ENCODE measurements at regions not wholly inside any gene's neighbourhood (a gene's known extent, or its start where the extent isn't known, plus 50 kb on each side); places are given as distances from the start of the nearest gene placed in this dataset.

- DNase-seq (ENCODE audit: low read depth in 1 of 2, low spot score in 2 of 2) (no peak), FAIRE-seq (no peak)
- CTCF ChIA-PET (ENCODE audit: partially characterized antibody): interaction anchor here (0.8 to 2.9 kb wide), 8 partner anchors 12 to 157 kb away, joined by 3 to 21 read pairs (median 4); no protein-coding TSS in a partner anchor
- Histone ChIP-seq H2BK15ac (ENCODE audit: low read length) (no peak overlapping the region), H3K23ac (ENCODE audit: insufficient read length) (no peak overlapping the region), H4K20me1 (replicated peaks in 1 of 2; ENCODE audit: control insufficient read depth in 1 of 2, insufficient read depth in 2 of 2, low read length in 2 of 2) (no peaks in the 10 kb centered on the region), H2BK12ac (ENCODE audit: low read depth, low read length) (no peak overlapping the region), H3K4me3 (ENCODE audit: extremely low read depth in 1 of 4, insufficient read depth in 2 of 4, low read depth in 3 of 4, low read length in 4 of 4) (no peak overlapping the region), H3K36me3 (ENCODE audit: control insufficient read depth in 2 of 4, insufficient read depth in 4 of 4, low read length in 3 of 4) (no peaks in the 10 kb centered on the region), H3K27me3 (replicated peaks in 1 of 4; ENCODE audit: control insufficient read depth in 3 of 4, extremely low read depth in 1 of 4, insufficient read depth in 3 of 4, low read length in 3 of 4) (no peaks in the 10 kb centered on the region; a peak in 2 of 7 replicates), H3K9ac (replicated peaks in 1 of 4; ENCODE audit: extremely low read depth in 1 of 4, low read depth in 3 of 4, low read length in 3 of 4) (no peak overlapping the region), H3K9me3 (ENCODE audit: insufficient read depth in 2 of 2, low read depth in 1 of 2, low read length in 1 of 2) (no peaks in the 10 kb centered on the region), H3K27ac (ENCODE audit: low read depth, low read length) (no peak overlapping the region), H2AK5ac (ENCODE audit: low read depth, low read length) (no peak overlapping the region), H3K79me1 (ENCODE audit: low read depth, low read length) (no peaks in the 10 kb centered on the region), H2BK120ac (replicated peaks; ENCODE audit: low read depth, low read length) (no peak overlapping the region), H2AFZ (ENCODE audit: low read length) (no peak overlapping the region), H3K4me2 (ENCODE audit: insufficient read depth in 1 of 2, low read depth in 2 of 2, low read length in 2 of 2) (no peak overlapping the region), H4K5ac (ENCODE audit: insufficient read length, low read depth, low read length) (no peak overlapping the region), H3K4me1 (replicated peaks in 1 of 4; ENCODE audit: control insufficient read depth in 3 of 4, insufficient read depth in 4 of 4, low read length in 3 of 4) (0 out of 7 replicates have a peak, but pooled peaks cover 0 to 2% (median 0%) of the 10 kb centered on the region in 4 experiments), H2BK20ac (ENCODE audit: low read length) (no peak overlapping the region), H3K23me2 (ENCODE audit: low read depth, low read length) (no peaks in the 10 kb centered on the region), H2BK5ac (ENCODE audit: low read depth, low read length) (no peak overlapping the region), H3K56ac (replicated peaks; ENCODE audit: insufficient read length, low read depth, low read length) (no peak overlapping the region), H3K14ac (ENCODE audit: insufficient read length) (no peak overlapping the region), H3K79me2 (ENCODE audit: control insufficient read depth in 1 of 2, insufficient read depth in 2 of 2, low read length in 2 of 2) (no peaks in the 10 kb centered on the region), H3K4ac (replicated peaks; ENCODE audit: insufficient read length, low read depth, low read length) (no peak overlapping the region), H3K18ac (ENCODE audit: extremely low read depth, low read length) (no peak overlapping the region), H4K8ac (ENCODE audit: extremely low read depth, insufficient read depth, low read length) (no peak overlapping the region), H4K91ac (replicated peaks; ENCODE audit: insufficient read length, low read length) (no peak overlapping the region)
- WGBS, 2 experiments (ENCODE audit: extremely low coverage in 1 of 2, insufficient coverage in 1 of 2, insufficient read length in 1 of 2, insufficient replicate concordance in 2 of 2, low coverage in 1 of 2, low lambda C conversion rate in 2 of 2, missing lambda C conversion rate in 1 of 2): 87% methylated on average over 3 of the region's 3 CpGs; no CpG with 5 or more reads in 1 of the 2 experiments
- POLR2A ChIA-PET (ENCODE audit: partially characterized antibody): no interaction called here
- no peak for TF ChIP-seq SP4 (IDR thresholded peaks at IDR 0.05; ENCODE audit: low read length)
- TF ChIP-seq SIN3A (conservative IDR thresholded peaks at IDR 0.05 in 1 of 2, IDR thresholded peaks at IDR 0.05 in 1 of 2; ENCODE audit: low read depth in 1 of 2, low read length in 2 of 2): no peak
- TF ChIP-seq TAF1 (IDR thresholded peaks at IDR 0.05; ENCODE audit: low read depth, low read length): no peak
- TF ChIP-seq TAF7 (optimal IDR thresholded peaks at IDR 0.05; ENCODE audit: borderline replicate concordance, low read depth, low read length): no peak
- TF ChIP-seq MAX (IDR thresholded peaks at IDR 0.05): no peak
- no peak for TF ChIP-seq SIX5 (IDR thresholded peaks at IDR 0.05; ENCODE audit: low read depth, low read length)
- TF ChIP-seq TCF12 (IDR thresholded peaks at IDR 0.05; ENCODE audit: low read depth, low read length): no peak
Observed at GRCh38 chr1:204780630-204781029, 90.0 kb upstream of the NFASC start.
